ENCODE measurements at regions not wholly inside any gene's neighbourhood (a gene's known extent, or its start where the extent isn't known, plus 50 kb on each side); places are given as distances from the start of the nearest gene placed in this dataset.

DNA sequence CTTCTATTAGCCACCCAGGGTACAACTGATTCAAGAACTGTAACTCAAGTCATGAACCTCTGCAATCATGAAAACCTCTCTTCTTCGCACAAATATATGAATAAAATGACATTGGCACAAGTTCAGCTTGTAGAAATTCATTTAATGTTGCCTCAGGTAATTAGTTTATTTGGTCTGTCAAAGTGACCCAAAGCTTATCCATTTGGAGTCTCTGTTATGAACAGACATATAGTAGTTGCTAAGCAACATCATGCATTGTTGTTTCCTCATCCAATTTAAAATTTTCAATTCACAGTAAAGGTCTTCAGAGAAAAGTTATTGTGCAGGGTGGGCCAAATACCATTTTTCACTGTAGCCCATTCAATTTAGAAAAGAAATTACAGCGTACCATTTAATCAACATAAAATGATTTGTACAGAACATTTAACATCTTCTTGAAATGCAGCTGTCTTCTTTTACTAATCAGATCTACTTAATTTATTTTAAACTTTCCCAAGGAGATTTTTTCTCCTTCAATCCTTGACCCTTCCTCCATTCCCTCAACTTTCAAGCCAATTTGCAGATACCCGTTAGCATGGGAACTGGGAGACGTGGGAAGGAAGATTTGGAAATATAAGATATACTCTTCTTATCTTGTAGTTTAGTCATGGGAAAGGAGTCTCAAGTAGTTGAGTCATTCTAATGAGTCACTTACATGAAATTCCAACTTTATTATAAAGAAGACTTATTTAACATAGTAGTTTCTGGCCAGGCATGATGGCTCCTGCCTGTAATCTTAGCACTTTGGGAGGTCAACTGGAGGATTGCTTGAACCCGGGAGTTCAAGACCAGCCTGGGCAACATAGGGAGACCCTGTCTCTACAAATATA lies 231.3 kb downstream of the ATPSCKMT start (continued):
- TF ChIP-seq, protein P1, sequence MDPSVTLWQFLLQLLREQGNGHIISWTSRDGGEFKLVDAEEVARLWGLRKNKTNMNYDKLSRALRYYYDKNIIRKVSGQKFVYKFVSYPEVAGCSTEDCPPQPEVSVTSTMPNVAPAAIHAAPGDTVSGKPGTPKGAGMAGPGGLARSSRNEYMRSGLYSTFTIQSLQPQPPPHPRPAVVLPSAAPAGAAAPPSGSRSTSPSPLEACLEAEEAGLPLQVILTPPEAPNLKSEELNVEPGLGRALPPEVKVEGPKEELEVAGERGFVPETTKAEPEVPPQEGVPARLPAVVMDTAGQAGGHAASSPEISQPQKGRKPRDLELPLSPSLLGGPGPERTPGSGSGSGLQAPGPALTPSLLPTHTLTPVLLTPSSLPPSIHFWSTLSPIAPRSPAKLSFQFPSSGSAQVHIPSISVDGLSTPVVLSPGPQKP (IDR thresholded peaks at IDR 0.05; ENCODE audit: borderline replicate concordance, low read depth, low read length): no peak

DNA sequence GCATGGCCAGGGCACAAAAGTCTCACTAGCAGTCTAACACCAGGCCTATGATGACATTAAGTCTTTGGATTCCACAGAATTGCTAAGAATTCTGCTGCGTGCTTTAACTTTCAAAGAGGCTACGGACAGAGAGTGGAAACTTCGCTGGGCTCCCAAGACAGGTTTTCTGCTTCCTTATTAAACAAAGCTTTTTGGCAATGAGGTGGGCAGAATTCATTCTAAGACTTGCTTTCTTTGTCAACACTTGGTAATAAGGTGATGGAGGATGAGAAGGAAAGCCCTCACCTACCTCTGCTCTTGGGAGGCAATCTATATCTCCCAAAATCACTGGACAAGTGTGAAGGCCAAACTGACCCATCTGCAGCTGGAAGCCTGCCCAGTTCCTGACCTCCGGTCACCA lies 231.9 kb downstream of the ATPSCKMT start:
- H2AFZ ChIP-seq (replicated peaks; ENCODE audit: low read length, poor library complexity): no peak overlapping the region
- H2BK5ac ChIP-seq (ENCODE audit: low read depth, low read length, poor library complexity, severe bottlenecking): peak overlapping the region; percentile 77
- H3K18ac ChIP-seq (ENCODE audit: low read depth, low read length): peak overlapping the region; percentile 62; the same call in 1 of the 2 replicates
- peaks cover 12% of the 10 kb centered on the region; the same call in 1 of the 2 replicates for H3K9me1 ChIP-seq (ENCODE audit: insufficient read depth, low read length)
- H3K4me3 ChIP-seq (ENCODE audit: insufficient read depth, low read depth, low read length): no peak overlapping the region
- H3K56ac ChIP-seq (ENCODE audit: extremely low read depth, insufficient read depth, low read length): 0 out of 2 replicates have a peak overlapping the region, but pooled peaks have one; percentile 16
- peak overlapping the region; percentile 91 for H3K4ac ChIP-seq (ENCODE audit: low read depth, low read length)
- CTCF ChIA-PET: no interaction called here
- H3K27ac ChIP-seq (ENCODE audit: insufficient read depth, low read length): peak overlapping the region; percentile 71; the same call in 1 of the 2 replicates
- peak overlapping the region; percentile 89 for H2AK5ac ChIP-seq (ENCODE audit: low read depth, low read length)
- no peak overlapping the region for H3K9ac ChIP-seq (ENCODE audit: low read depth, low read length)
- no peaks in the 10 kb centered on the region for H3K79me1 ChIP-seq (ENCODE audit: low read depth in 1 of 2, low read length in 2 of 2)
- dilution Hi-C loops (cut with HindIII; ENCODE audit: low sequenced_read_pairs, unreplicated experiment): no loop called here
- H3K27me3 ChIP-seq (ENCODE audit: control insufficient read depth, insufficient read depth, low read length): no peaks in the 10 kb centered on the region
- no peak for DNase-seq
- no CpG with 5 or more reads among the region's 4 CpGs for WGBS, 2 experiments (ENCODE audit: extremely low coverage in 2 of 2, insufficient read length in 1 of 2)
- POLR2A ChIA-PET (ENCODE audit: unreplicated experiment): no interaction called here
- no peak overlapping the region for H3K4me2 ChIP-seq (ENCODE audit: low read depth, low read length)
- peak overlapping the region; percentile 94 for H2BK120ac ChIP-seq (ENCODE audit: low read depth, low read length)
- in situ Hi-C loops (cut with MboI; ENCODE audit: low sequenced_read_pairs): no loop called here
- no peaks in the 10 kb centered on the region for H4K20me1 ChIP-seq (ENCODE audit: insufficient read depth, low read length)
- peaks cover 13% of the 10 kb centered on the region for H3K4me1 ChIP-seq (ENCODE audit: control insufficient read depth, insufficient read depth, low read length)
- intact Hi-C loops (cut with micrococcal nuclease): loop anchor here (1.0 to 2.0 kb wide), 2 partner anchors 216 to 471 kb away; partner anchors contain the start of gene SEMA5A
- H3K14ac ChIP-seq (replicated peaks; ENCODE audit: low read depth, low read length): peak overlapping the region; percentile 85
- no peaks in the 10 kb centered on the region for H3K36me3 ChIP-seq (ENCODE audit: control insufficient read depth, insufficient read depth, low read length)
- ATAC-seq (ENCODE audit: low read depth): no peak
- peak overlapping the region; percentile 90; the same call in 2 of the 3 replicates for H2BK15ac ChIP-seq (ENCODE audit: low read depth, low read length)
- peak overlapping the region; percentile 96 for H2BK20ac ChIP-seq (ENCODE audit: low read depth, low read length)
- H3K23ac ChIP-seq (ENCODE audit: low read depth, low read length): peak overlapping the region; percentile 69; the same call in 1 of the 2 replicates
- TF ChIP-seq, protein P2, sequence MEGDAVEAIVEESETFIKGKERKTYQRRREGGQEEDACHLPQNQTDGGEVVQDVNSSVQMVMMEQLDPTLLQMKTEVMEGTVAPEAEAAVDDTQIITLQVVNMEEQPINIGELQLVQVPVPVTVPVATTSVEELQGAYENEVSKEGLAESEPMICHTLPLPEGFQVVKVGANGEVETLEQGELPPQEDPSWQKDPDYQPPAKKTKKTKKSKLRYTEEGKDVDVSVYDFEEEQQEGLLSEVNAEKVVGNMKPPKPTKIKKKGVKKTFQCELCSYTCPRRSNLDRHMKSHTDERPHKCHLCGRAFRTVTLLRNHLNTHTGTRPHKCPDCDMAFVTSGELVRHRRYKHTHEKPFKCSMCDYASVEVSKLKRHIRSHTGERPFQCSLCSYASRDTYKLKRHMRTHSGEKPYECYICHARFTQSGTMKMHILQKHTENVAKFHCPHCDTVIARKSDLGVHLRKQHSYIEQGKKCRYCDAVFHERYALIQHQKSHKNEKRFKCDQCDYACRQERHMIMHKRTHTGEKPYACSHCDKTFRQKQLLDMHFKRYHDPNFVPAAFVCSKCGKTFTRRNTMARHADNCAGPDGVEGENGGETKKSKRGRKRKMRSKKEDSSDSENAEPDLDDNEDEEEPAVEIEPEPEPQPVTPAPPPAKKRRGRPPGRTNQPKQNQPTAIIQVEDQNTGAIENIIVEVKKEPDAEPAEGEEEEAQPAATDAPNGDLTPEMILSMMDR (conservative IDR thresholded peaks at IDR 0.05; ENCODE audit: low read depth, low read length): no peak
- TF ChIP-seq POLR2A (IDR thresholded peaks at IDR 0.05; ENCODE audit: low read depth, low read length) (no peak), NFE2L2 (IDR thresholded peaks at IDR 0.05; ENCODE audit: low read depth, low read length) (no peak)
- H4K5ac ChIP-seq (ENCODE audit: low read depth, low read length): peak overlapping the region; percentile 46
- peak overlapping the region; percentile 81 for H4K91ac ChIP-seq (ENCODE audit: insufficient read depth, low read depth, low read length)
- no peak overlapping the region for H2AK9ac ChIP-seq (replicated peaks; ENCODE audit: low read depth, low read length, poor library complexity)
- peak overlapping the region; percentile 62 to 65 for H4K8ac ChIP-seq (ENCODE audit: low read depth in 2 of 2, low read length in 2 of 2)
- H3K9me3 ChIP-seq (ENCODE audit: control insufficient read depth, insufficient read depth, low read length): no peaks in the 10 kb centered on the region
- no TSS peak for BruUV-seq (replicated peaks)

Measured in IMR-90 (cell line).